GM12891 (cell line): ENCODE measurements at regions not wholly inside any gene's neighbourhood (a gene's known extent, or its start where the extent isn't known, plus 50 kb on each side); places are given as distances from the start of the nearest gene placed in this dataset.

Experiments used
- PAX5 ChIP-seq: IDR thresholded peaks from 2 replicates; pipeline ENCODE4 v1.6.1; 2011; ENCODE audit warnings: low read length, moderate library complexity, mild to moderate bottlenecking; ENCODE audit not compliant: insufficient read depth, severe bottlenecking
- POLR2A ChIP-seq: IDR thresholded peaks from 2 replicates; pipeline ENCODE4 v1.6.1; 2011; ENCODE audit warnings: low read depth, low read length, control low read depth
- POLR2AphosphoS5 ChIP-seq: IDR thresholded peaks from 2 replicates; pipeline ENCODE4 v1.6.1; 2011; ENCODE audit warnings: low read depth, low read length, control low read depth
- POU2F2 ChIP-seq: IDR thresholded peaks from 2 replicates; pipeline ENCODE4 v1.6.1; 2011; ENCODE audit warnings: low read depth, mild to moderate bottlenecking, control low read depth, low read length, moderate library complexity
- SPI1 ChIP-seq: IDR thresholded peaks from 2 replicates; pipeline ENCODE4 v1.6.1; 2011; ENCODE audit warnings: low read depth, low read length, control low read depth
- TAF1 ChIP-seq: IDR thresholded peaks from 2 replicates; pipeline ENCODE4 v1.6.1; 2011; ENCODE audit warnings: low read depth, low read length, control low read depth

GRCh38 chr2:145374165-145374564 lies 854.2 kb upstream of the ZEB2 start:
- TF ChIP-seq POLR2A (no peak), POLR2AphosphoS5 (no peak), SPI1 (no peak), TAF1 (no peak), POU2F2 (no peak), PAX5 (no peak)
